GM13976 (cell line): ENCODE measurements at regions not wholly inside any gene's neighbourhood (a gene's known extent, or its start where the extent isn't known, plus 50 kb on each side); places are given as distances from the start of the nearest gene placed in this dataset.

Experiments used
- DNase-seq: peaks from one replicate; pipeline ENCODE4 v3.0.0; 2012; ENCODE audit warnings: low spot score
- CTCF ChIP-seq: IDR thresholded peaks from 2 replicates; pipeline ENCODE4 v1.5.1; 2012; ENCODE audit warnings: borderline replicate concordance, mild to moderate bottlenecking; ENCODE audit not compliant: insufficient read depth; ENCODE audit errors: extremely low read depth, missing control alignments, control extremely low read depth
- in situ Hi-C: fragments of 300-500 bp; cut with MboI; formaldehyde crosslinking; loops from one replicate; pipeline ENCODE4 v1.12.0; 2022; ENCODE audit warnings: low sequenced_read_pairs, mixed read lengths, inconsistent platforms; ENCODE audit not compliant: unreplicated experiment

GRCh38 chr11:90330632-90331031, 107.8 kb upstream of the CHORDC1 start:
- TF ChIP-seq CTCF = no peak
- in situ Hi-C loops = no loop called here
- DNase-seq = no peak

- in situ Hi-C loops = no loop called here
- TF ChIP-seq CTCF = no peak
- no peak for DNase-seq
Measured at GRCh38 chr11:90329043-90329442, 106.2 kb upstream of the CHORDC1 start.

- TF ChIP-seq CTCF = no peak
- no peak for DNase-seq
- in situ Hi-C loops = no loop called here
Measured at GRCh38 chr11:90326647-90327046, 103.8 kb upstream of the CHORDC1 start.

GRCh38 chr11:90323289-90323688, 100.4 kb upstream of the CHORDC1 start:
- no peak for TF ChIP-seq CTCF
- in situ Hi-C loops = no loop called here

GRCh38 chr11:90321018-90321417, 98.2 kb upstream of the CHORDC1 start:
- TF ChIP-seq CTCF = no peak
- in situ Hi-C loops = no loop called here
- no peak for DNase-seq

More at GRCh38 chr11:90323289-90323688, 100.4 kb upstream of the CHORDC1 start:
- no peak for DNase-seq

GRCh38 chr11:90318651-90319050, 95.8 kb upstream of the CHORDC1 start:
- DNase-seq = no peak
- no peak for TF ChIP-seq CTCF
- in situ Hi-C loops = no loop called here

GRCh38 chr11:90310210-90310609, 87.4 kb upstream of the CHORDC1 start:
- no peak for DNase-seq
- no peak for TF ChIP-seq CTCF
- in situ Hi-C loops = no loop called here
